T-helper 1 cell treated with Interleukin-12 subunit alpha and Interleukin-12 subunit beta and Interleukin-4 antibody, amounts not matched to agents 30 ng/mL and 1 ng/mL, for 36 hours (primary cell): ENCODE measurements at regions not wholly inside any gene's neighbourhood (a gene's known extent, or its start where the extent isn't known, plus 50 kb on each side); places are given as distances from the start of the nearest gene placed in this dataset.
"Not testable (repeated sequence)": the region's sequence is repeated elsewhere in the genome, so short reads cannot be mapped to it uniquely, and the experiment has no call there.

Source experiments
- intact Hi-C: fragments of 100-400 bp; cut with micrococcal nuclease; formaldehyde crosslinking; loops from one replicate; pipeline ENCODE4 v1.15.1; 2024

DNA sequence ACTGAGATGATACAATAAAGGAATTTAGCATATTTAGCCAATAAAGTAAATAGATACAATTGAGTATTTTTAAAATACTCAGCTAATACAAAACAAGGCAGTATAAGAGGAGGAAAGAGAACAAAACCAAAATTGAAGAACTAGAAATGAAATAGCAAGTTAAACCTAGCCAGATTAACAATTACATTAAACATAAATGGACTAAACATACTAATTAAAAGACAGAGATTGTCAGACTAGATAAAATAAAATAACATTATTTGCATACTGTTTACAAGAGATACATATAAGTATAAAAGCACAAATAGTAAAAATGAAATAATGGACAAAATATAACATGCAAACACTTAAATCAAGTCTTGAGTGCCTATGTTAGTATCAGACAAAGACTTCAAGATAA, 517.7 kb upstream of the PHF14 start:
- intact Hi-C loops: no loop called here

- intact Hi-C loops: no loop called here
Measured at GRCh38 chr7:10460474-10460873, 513.2 kb upstream of the PHF14 start.

DNA sequence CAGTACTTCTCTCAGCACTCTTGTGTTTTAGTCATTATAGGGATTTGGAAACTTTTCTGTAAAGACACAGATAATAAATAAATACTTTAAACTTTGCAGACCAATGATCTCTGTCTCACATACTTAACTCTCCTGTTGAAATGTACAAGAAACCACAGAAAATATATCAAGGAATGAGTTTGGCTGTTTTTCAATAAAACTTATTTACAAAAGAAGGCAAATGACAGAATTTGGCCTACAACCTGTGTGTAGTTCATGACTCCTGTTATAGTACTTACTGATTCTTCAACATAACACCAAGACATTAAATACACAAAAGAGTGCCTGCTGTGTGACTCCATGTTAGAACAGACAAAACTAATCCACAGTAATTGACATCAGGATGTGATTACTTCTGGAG, 510.0 kb upstream of the PHF14 start:
- intact Hi-C loops: no loop called here

DNA sequence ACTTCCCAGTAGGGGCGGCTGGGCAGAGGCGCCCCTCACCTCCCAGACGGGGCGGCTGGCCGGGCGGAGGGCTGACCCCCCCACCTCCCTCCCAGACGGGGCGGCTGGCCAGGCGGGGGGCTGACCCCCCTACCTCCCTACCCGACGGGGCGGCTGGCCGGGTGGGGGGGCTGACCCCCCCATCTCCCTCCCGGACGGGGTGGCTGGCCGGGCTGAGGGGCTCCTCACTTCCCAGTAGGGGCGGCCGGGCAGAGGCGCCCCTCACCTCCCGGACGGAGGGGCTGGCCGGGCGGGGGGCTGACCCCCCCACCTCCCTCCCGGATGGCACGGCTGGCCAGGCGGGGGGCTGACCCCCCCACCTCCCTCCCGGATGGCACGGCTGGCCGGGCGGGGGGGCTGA, 508.1 kb upstream of the PHF14 start:
- intact Hi-C loops: not testable (repeated sequence)

GRCh38 chr7:10468908-10469307, 504.8 kb upstream of the PHF14 start:
- intact Hi-C loops: no loop called here

DNA sequence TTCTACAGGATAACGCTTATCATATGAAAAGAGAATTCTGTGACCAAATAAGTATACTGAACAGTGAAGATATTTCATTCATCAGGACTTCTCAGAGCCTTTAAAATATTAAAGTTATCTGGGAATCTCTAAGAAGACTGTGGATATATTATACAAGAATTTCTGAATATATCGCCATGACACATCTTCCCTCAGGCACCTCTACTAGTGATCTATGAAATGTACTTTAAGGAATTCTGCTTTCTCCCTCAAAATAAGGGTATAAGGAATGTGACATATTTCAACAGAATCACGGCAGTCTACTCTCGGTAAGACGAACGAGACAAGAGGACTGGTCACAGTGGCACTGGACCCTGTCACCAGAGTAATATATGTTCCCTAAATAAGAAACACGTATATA, 504.2 kb upstream of the PHF14 start:
- intact Hi-C loops: no loop called here

GRCh38 chr7:10471280-10472058, 502.2 kb upstream of the PHF14 start:
- intact Hi-C loops: no loop called here

GRCh38 chr7:10472115-10472514, 501.6 kb upstream of the PHF14 start:
- intact Hi-C loops: no loop called here

GRCh38 chr7:10473569-10473968, 500.1 kb upstream of the PHF14 start:
- intact Hi-C loops: no loop called here

DNA sequence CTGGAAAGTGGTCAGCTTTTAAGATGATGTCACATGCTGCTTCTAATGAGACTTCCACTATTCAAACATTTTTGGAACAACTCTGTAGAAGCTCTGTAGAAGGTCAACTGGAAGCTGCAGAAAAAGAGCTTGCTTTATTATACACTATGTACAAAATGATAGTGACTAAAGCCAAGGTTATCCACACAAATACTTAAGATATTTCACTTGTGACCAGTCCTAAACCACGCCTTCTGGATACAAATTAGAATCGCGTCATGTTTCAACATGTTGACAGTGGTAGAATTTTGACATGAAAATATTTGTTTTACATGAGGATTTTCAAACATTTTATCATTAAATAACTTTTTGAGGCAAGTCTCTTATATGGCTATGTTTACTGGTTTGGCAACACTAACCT, 499.6 kb upstream of the PHF14 start:
- intact Hi-C loops: no loop called here

- intact Hi-C loops: no loop called here
Measured at GRCh38 chr7:10475940-10476641, 497.6 kb upstream of the PHF14 start.

- intact Hi-C loops: no loop called here
Measured at GRCh38 chr7:10476642-10477041, 497.0 kb upstream of the PHF14 start.

- intact Hi-C loops: no loop called here
Measured at GRCh38 chr7:10483671-10484070, 490.0 kb upstream of the PHF14 start.

- intact Hi-C loops: no loop called here
Measured at GRCh38 chr7:10484767-10485166, 488.9 kb upstream of the PHF14 start.

DNA sequence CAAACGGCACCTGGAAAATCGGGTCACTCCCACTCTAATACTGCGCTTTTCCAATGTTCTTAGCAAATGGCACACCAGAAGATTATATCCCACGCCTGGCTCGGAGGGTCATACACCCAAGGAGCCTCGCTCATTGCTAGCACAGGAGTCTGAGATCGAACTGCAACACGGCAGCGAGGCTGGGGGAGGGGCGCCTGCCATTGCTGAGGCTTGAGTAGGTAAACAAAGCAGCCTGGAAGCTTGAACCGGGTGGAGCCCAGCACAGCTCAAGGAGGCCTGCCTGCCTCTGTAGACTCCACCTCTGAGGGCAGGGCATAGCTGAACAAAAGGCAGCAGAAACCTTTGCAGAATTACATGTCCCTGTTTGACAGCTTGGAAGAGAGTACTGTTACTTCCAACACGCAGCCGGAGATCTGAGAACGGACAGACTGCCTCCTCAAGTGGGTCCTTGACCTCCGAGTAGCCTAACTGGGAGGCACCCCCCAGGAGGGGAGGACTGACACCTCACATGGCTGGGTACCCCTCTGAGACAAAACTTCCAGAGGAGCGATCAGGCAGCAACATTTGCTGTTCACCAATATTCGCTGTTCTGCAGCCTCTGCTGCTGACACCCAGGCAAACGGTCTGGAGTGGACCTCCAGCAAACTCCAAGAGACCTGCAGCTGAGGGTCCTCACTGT, 472.3 kb upstream of the PHF14 start:
- intact Hi-C loops: not testable (repeated sequence)

DNA sequence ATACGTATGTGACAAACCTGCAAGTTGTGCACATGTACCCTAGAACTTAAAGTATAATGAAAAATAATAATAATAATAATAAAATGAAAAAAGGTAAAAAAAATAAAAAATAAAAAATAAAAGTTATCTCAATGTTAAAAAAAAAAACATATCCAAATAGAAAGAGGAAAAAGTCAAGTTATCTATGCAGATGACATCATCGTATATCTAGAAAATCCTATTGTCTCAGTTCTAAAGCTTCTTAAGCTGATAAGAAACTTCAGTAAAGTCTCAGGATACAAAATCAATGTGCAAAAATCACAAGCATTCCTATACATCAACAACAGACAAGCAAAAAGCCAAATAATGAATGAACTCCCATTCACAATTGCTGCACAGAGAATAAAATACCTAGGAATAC, 466.6 kb upstream of the PHF14 start:
- intact Hi-C loops: no loop called here

- intact Hi-C loops: no loop called here
Measured at GRCh38 chr7:10521306-10521705, 452.4 kb upstream of the PHF14 start.

DNA sequence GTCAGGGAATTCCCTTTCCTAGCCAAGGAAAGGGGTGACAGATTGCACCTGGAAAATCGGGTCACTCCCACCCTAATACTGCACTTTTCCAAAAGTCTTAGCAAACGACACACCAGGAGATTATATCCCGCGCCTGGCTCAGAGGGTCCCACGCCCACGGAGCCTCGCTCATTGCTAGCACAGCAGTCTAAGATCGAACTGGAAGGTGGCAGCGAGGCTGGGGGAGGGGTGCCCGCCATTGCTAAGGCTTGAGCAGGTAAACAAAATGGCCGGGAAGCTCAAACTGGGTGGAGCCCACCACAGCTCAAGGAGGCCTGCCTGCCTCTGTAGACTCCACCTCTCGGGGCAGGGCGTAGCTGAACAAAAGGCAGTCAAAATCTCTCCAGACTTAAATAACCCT, 440.2 kb upstream of the PHF14 start:
- intact Hi-C loops: not testable (repeated sequence)

- intact Hi-C loops: no loop called here
Measured at GRCh38 chr7:10536561-10536960, 437.1 kb upstream of the PHF14 start.

DNA sequence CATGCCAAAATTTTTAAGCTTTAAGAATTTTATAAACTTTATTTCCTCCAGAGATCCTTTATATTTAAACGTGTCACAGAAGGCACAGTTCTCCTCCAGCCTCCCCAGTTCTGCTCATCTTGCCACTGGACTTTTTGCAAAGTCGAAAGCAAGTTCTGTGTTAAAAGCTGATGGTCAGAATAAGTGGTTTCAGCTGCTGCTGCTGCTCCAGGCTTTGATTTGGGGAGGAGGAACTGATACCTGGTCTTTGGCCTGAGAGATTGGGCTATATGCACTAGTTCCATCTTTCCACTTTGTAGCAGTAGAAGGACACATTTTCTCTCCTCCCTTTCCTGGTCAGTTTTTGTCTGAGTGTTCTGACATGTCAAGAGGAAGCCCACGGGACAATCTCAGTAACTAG, 435.9 kb upstream of the PHF14 start:
- intact Hi-C loops: no loop called here

DNA sequence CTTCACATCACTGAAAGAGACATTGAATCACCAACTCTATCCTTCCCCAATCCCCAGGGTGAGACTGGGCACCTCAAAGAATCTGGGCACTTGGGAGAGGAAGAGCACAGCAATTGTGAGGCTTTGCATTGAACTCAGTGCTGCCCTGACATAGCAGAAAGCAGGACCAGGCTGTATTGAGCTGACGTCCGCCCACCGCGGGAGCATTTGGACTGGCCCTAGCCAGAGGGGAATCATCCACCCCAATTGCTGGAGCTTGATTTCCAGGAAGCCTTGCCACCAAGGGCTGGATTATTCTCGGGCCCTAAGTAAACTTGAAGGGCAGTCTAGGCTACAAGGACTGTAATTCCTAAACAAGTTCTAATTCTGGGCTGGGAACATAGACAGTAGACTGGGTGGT, 416.3 kb upstream of the PHF14 start:
- intact Hi-C loops: no loop called here

GRCh38 chr7:10560497-10560896, 413.2 kb upstream of the PHF14 start:
- intact Hi-C loops: no loop called here

GRCh38 chr7:10568891-10569290, 404.8 kb upstream of the PHF14 start:
- intact Hi-C loops: no loop called here
